WI38 (cell line): ENCODE measurements at regions not wholly inside any gene's neighbourhood (a gene's known extent, or its start where the extent isn't known, plus 50 kb on each side); places are given as distances from the start of the nearest gene placed in this dataset.

Experiments
- H3K4me3 ChIP-seq: 2 replicates; pipeline ENCODE4 v1.5.1; 2011; ENCODE audit warnings: low read depth, mild to moderate bottlenecking, control low read depth, low read length
- CTCF ChIP-seq: IDR thresholded peaks from 2 replicates; pipeline ENCODE4 v1.5.1; 2012; ENCODE audit warnings: low read depth, mild to moderate bottlenecking, control low read depth, low read length

GRCh38 chr2:146496248-146496647 is 1348.6 kb upstream of the ACVR2A start:
- H3K4me3 ChIP-seq = no peak overlapping the region
- no peak for TF ChIP-seq CTCF

- H3K4me3 ChIP-seq = no peak overlapping the region
- no peak for TF ChIP-seq CTCF
Observed at GRCh38 chr2:146489386-146489785, 1355.4 kb upstream of the ACVR2A start.

DNA sequence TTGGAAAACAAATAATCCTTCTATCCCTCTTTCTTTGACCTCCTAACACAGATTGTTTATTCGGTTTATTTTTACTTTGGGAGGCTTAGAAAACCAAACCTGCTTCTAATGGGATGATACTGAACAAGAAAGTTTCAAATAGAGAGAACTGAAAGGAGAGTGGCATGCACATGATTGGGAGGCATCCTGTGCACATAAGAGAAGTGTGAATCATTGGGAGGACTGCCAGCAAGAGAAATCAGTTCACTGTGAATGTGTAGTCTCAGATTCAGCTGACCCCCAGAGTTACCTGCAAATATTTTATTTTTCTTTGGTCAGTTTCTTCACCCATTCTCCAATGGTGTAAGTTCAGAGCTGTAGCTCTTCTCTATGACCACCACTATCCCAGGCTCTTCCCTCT is 1363.2 kb upstream of the ACVR2A start:
- H3K4me3 ChIP-seq = no peak overlapping the region
- no peak for TF ChIP-seq CTCF

GRCh38 chr2:146477383-146477782 is 1367.4 kb upstream of the ACVR2A start:
- no peak overlapping the region for H3K4me3 ChIP-seq
- TF ChIP-seq CTCF = no peak

DNA sequence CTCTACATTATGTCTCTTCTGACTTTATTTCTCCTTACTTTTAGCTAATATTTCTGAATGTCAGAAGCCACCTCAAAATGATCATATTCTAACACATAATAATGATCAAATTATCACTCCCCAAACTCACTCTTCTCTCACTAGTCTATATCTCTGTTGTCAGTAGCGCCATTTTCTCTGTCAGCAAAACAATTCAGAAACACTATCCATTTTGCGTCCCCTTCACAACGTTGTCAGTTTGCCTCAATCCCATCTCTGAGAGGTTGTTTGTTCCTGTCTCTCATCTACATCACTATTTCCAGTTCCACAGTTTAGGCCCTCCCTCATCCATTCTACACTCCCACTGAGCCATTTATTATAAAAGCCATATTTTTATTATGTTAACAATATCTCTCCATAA is 1376.3 kb upstream of the ACVR2A start:
- H3K4me3 ChIP-seq = no peak overlapping the region
- no peak for TF ChIP-seq CTCF

DNA sequence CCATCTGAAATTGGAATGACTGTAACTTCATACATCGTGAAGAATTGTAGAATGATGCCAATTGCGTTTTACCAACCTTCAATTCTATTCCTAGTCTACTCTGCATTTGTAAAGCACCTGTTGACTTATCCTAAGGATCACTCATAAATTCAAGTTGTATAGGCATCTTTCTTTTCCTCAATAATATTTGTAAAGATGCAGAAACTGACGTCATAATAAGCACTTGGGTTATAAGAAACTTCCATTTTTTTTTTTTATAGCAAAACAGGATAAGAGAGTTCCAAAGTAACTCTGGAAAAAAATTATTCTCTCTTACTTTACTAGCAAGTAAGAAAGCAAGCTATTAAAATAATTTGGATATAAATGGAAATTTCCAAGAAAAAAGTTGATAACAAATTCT is 1377.4 kb upstream of the ACVR2A start:
- TF ChIP-seq CTCF = no peak
- H3K4me3 ChIP-seq = no peak overlapping the region

- TF ChIP-seq CTCF = no peak
- H3K4me3 ChIP-seq = no peak overlapping the region
Observed at GRCh38 chr2:146465460-146465859, 1379.4 kb upstream of the ACVR2A start.
